Natural killer cell treated with Interleukin-12 subunit alpha and Interleukin-12 subunit beta and Interleukin-15 and Interleukin-18, amount 100 ng/mL, for 72 hours (primary cell): ENCODE measurements at regions not wholly inside any gene's neighbourhood (a gene's known extent, or its start where the extent isn't known, plus 50 kb on each side); places are given as distances from the start of the nearest gene placed in this dataset.

Source experiments
- ATAC-seq, 2 donors: fragments of 150-1000 bp; cut with Tn5 transposase in 1 of 2; sonication (Bioruptor Pico), chemical (Tn5 transposase) in 1 of 2; 2 replicates each; pipeline ENCODE4 v1.10.0; 2021
- DNase-seq: peaks from one replicate; pipeline ENCODE4 v3.0.0; 2022; ENCODE audit warnings: low spot score
- H3K27ac Mint-ChIP-seq, 2 donors: 1 replicate in 1 of 2; 2 replicates in 1 of 2; pipeline ENCODE4 v1.8.0; 2022; ENCODE audit warnings: mixed read lengths in 2 of 2, mild to moderate bottlenecking in 1 of 2, moderate library complexity in 1 of 2
- H3K27me3 Mint-ChIP-seq, 2 donors: 1 replicate in 1 of 2; 2 replicates in 1 of 2; pipeline ENCODE4 v1.8.0; 2022; ENCODE audit warnings: mixed read lengths in 2 of 2
- H3K36me3 Mint-ChIP-seq: one replicate; pipeline ENCODE4 v1.8.0; 2022; ENCODE audit warnings: mixed read lengths
- H3K4me1 Mint-ChIP-seq, 2 donors: 1 replicate in 1 of 2; 2 replicates in 1 of 2; pipeline ENCODE4 v1.8.0; 2022; ENCODE audit warnings: low read depth in 2 of 2, mixed read lengths in 2 of 2, mild to moderate bottlenecking in 1 of 2
- H3K4me3 Mint-ChIP-seq: one replicate; pipeline ENCODE4 v1.8.0; 2022; ENCODE audit warnings: mixed read lengths
- H3K9me3 Mint-ChIP-seq: 2 replicates; pipeline ENCODE4 v1.8.0; 2022; ENCODE audit warnings: mixed read lengths

DNA sequence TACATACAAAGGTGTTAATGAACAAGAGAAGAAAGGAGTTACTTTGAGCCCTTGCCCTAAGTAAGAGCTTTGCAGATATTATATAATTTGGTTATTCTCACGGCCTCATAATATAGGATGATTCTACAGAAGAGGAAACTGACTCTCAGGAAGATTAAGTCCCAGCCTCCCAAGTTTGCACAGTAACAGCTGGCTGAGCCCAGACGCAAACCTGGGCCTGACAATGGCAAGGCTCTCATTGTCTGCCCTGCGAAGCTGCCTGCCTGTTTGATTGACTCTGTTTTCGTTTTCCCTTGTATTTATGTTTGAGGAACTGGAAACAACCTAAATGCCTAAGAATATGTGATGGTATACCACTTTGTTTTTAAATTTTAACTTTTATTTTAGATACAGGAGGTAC, 76.2 kb upstream of the PGBD5 start:
- DNase-seq (no peak), ATAC-seq (no peak)
- peaks cover 11 to 19% of the 10 kb centered on the region in 2 donors for H3K27me3 Mint-ChIP-seq
- peaks cover 4 to 5% of the 10 kb centered on the region in 2 donors for H3K4me1 Mint-ChIP-seq
- no peak overlapping the region for H3K4me3 Mint-ChIP-seq
- H3K9me3 Mint-ChIP-seq: no peaks in the 10 kb centered on the region
- H3K36me3 Mint-ChIP-seq: no peaks in the 10 kb centered on the region
- H3K27ac Mint-ChIP-seq: no peak overlapping the region

DNA sequence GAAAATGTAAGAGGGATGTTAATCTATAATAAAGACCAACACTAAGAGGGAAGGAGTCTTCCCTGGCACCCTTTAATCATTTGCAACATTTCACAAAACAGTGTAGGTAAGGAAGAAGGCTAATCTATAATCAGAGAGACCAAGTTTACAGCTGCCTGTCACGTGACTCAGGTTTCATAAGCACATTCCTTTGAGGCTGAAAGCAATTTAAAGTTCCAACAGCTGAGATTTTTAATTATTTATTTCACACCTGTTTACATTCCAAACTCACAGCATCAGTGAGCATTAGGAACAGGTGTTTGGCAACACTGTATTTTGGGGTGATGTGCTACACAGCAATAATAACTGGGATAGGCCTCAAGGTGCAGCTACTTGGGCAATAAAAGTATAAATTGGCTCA, 75.7 kb upstream of the PGBD5 start:
- Mint-ChIP-seq H3K36me3 (no peaks in the 10 kb centered on the region), H3K4me3 (no peak overlapping the region), H3K9me3 (no peaks in the 10 kb centered on the region), H3K4me1 (peaks cover 0 to under 1% of the 10 kb centered on the region in 2 donors), H3K27me3 (peaks cover 9 to 14% of the 10 kb centered on the region in 2 donors), H3K27ac (no peak overlapping the region)
- no peak for DNase-seq
- ATAC-seq: no peak

DNA sequence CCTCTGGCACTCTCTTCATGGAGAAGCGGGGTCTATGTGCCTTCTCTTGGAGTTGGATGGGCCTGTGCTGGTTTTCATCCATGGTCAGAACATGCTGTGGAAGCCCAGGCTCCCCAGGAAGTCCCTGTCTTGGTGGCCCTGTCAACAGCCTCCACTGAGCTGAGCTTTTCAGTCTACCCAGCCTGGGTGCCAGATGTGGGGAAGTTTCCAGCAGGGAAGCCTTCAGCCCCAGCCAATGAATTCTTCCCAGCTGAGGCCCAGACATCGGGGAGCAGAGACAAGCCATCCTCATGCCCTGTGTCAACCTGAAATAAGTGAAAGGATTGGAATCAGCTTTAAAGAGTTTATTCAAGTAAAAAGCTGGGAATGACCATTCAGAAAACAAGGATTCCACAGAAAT, 75.1 kb upstream of the PGBD5 start:
- H3K9me3 Mint-ChIP-seq: no peaks in the 10 kb centered on the region
- ATAC-seq: no peak
- no peak for DNase-seq
- H3K36me3 Mint-ChIP-seq: no peaks in the 10 kb centered on the region
- H3K27ac Mint-ChIP-seq: no peak overlapping the region
- no peak overlapping the region for H3K4me3 Mint-ChIP-seq
- H3K4me1 Mint-ChIP-seq: no peaks in the 10 kb centered on the region
- H3K27me3 Mint-ChIP-seq: peaks cover 9 to 14% of the 10 kb centered on the region in 2 donors

DNA sequence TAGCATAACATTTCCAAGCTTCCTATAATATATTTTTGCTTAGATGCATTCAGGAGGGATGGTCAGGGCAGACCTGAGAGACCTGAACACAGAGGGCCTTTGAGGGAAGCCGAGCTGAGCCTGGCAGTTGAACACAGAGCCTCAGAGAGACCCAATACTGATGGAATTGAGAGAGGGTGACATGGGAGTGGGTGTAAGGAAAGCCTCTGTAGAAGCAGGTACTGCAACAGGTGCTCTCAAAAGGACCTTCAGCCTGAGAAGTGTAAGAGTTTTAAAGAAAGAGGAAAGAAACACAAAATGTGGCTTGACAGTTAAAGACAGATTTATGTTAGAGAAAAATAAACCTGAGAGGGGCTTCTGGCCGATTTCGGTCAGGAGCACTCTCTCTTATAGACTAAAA, 73.9 kb upstream of the PGBD5 start:
- DNase-seq (no peak), ATAC-seq (no peak)
- H3K27ac Mint-ChIP-seq: no peak overlapping the region
- H3K4me3 Mint-ChIP-seq: no peak overlapping the region
- H3K9me3 Mint-ChIP-seq: no peaks in the 10 kb centered on the region
- H3K4me1 Mint-ChIP-seq: no peaks in the 10 kb centered on the region
- H3K27me3 Mint-ChIP-seq: peaks cover 9 to 14% of the 10 kb centered on the region in 2 donors
- H3K36me3 Mint-ChIP-seq: no peaks in the 10 kb centered on the region

DNA sequence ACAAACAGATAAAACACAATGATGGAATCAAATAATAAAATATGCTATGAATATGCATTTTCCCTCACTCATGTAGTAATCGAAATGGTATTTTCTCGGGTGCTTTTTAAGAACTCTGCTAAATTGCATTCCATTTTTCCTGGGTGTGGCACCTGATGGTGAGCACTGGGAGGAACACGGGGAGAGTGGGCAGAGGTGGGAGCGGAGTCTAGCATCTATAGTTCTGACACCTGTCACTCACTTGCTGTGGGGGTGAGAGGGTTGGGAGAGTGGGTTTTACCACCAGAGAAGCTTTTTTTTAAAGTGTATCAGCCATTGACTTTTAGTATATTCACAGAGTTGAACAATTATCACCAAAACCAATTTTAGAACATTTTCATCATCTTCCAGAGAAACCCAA, 73.4 kb upstream of the PGBD5 start:
- Mint-ChIP-seq H3K36me3 (no peaks in the 10 kb centered on the region), H3K4me1 (no peaks in the 10 kb centered on the region), H3K27ac (no peak overlapping the region), H3K27me3 (peaks cover 14 to 18% of the 10 kb centered on the region in 2 donors), H3K4me3 (no peak overlapping the region), H3K9me3 (no peaks in the 10 kb centered on the region)
- ATAC-seq (no peak), DNase-seq (no peak)

DNA sequence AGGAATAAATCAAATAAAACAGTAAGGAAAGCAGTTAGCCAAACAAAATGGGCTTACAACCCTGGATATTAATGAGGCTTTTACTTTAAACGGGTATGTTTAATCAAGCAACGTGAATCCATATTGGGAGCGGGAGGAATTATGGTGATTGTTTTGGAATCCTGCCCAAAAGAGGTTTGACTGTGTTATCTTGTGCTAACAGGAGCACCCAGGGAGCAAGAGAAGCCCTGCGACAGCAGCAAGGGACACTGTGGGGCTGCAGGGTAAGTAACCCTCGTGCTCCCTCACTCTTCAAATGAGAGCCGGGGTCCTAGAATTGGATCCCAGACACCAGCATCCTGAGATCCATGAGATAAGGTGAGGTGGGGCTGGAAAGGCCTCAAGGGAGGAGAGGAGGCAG, 72.6 kb upstream of the PGBD5 start:
- H3K4me3 Mint-ChIP-seq: no peak overlapping the region
- H3K27me3 Mint-ChIP-seq: peaks cover 18 to 21% of the 10 kb centered on the region in 2 donors
- H3K36me3 Mint-ChIP-seq: no peaks in the 10 kb centered on the region
- no peaks in the 10 kb centered on the region for H3K4me1 Mint-ChIP-seq
- no peak overlapping the region for H3K27ac Mint-ChIP-seq
- H3K9me3 Mint-ChIP-seq: no peaks in the 10 kb centered on the region
- ATAC-seq: no peak
- no peak for DNase-seq

DNA sequence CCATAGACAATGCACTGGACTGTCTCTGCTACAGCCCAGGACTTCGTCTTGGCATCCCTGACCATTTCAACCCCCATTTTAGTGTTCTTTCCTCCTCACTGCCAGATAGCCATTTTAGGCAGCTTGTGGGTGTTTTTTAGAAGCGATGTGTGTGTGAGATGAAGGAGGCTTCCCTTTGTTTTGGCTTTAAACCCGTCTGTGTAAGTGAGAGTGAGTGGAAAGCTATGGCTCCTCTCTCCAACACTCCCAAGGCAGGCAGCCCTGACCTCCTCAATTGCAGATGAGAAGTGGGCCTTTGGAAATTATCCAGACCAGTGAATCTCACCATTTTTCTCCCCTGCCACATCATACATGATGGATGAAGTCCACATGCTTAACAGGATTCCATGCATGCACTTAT, 70.3 kb upstream of the PGBD5 start:
- H3K4me3 Mint-ChIP-seq: no peak overlapping the region
- H3K27ac Mint-ChIP-seq: peak overlapping the region in 1 of 2 donors; percentile 19

DNA sequence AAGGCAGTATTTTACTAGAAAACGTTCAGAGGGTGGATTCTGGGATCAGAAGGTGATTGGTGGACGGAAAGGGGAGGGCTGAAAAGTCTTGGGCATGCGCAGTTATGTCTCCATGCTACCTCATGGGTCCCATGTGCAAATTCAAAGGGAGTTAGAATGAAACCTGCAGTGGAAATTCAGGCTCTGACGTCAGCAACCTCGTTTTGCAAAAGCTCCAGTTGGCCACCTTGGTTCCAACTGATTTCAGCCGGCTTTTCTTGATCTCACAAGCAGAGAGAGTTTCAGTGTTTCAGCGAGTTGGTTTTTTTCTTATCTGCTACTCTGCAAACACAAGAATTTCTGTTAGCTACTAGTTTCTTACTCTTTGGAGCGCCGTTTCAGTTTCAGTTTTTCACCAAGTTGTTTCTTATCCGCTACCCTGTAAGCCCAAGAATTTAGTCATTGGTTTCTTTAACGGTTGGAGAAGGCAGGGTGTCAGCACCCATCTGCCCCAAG, 69.8 kb upstream of the PGBD5 start:
- H3K4me3 Mint-ChIP-seq: peak overlapping the region; percentile 35
- no peaks in the 10 kb centered on the region for H3K4me1 Mint-ChIP-seq
- H3K27ac Mint-ChIP-seq: peak overlapping the region in 1 of 2 donors; percentile 19
- DNase-seq (no peak), ATAC-seq (no peak)
- peaks cover 3% of the 10 kb centered on the region for H3K9me3 Mint-ChIP-seq
- no peaks in the 10 kb centered on the region for H3K36me3 Mint-ChIP-seq
- peaks cover 27 to 34% of the 10 kb centered on the region in 2 donors for H3K27me3 Mint-ChIP-seq

More for the DNA sequence above, 70.3 kb upstream of the PGBD5 start:
- H3K9me3 Mint-ChIP-seq: peaks cover 1% of the 10 kb centered on the region
- no peak for ATAC-seq
- peaks cover 26 to 34% of the 10 kb centered on the region in 2 donors for H3K27me3 Mint-ChIP-seq
- no peak for DNase-seq
- no peaks in the 10 kb centered on the region for H3K4me1 Mint-ChIP-seq
- H3K36me3 Mint-ChIP-seq: no peaks in the 10 kb centered on the region

DNA sequence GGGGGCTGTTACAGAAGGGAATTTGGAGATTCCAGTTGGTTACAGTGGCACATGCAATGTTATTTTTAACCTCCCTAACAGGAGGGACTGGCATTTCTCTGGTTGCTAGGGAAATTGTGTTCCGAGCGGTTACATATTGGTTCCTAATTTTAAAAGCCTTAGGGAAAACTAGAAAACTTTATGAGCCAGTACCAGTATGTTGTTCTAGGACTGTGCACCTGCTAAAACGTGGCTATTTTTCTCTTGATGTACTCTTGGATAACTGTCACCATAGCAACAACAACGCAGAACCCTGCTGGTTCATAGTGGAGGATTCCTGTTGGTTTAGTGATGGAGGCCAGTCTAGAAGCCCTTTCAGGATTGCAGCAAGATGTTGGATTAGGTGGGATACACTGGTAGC, 68.9 kb upstream of the PGBD5 start:
- DNase-seq (no peak), ATAC-seq (no peak)
- Mint-ChIP-seq H3K4me3 (no peak overlapping the region), H3K27me3 (peaks cover 30 to 39% of the 10 kb centered on the region in 2 donors), H3K9me3 (peaks cover 3% of the 10 kb centered on the region), H3K36me3 (no peaks in the 10 kb centered on the region), H3K27ac (no peak overlapping the region), H3K4me1 (no peaks in the 10 kb centered on the region)

DNA sequence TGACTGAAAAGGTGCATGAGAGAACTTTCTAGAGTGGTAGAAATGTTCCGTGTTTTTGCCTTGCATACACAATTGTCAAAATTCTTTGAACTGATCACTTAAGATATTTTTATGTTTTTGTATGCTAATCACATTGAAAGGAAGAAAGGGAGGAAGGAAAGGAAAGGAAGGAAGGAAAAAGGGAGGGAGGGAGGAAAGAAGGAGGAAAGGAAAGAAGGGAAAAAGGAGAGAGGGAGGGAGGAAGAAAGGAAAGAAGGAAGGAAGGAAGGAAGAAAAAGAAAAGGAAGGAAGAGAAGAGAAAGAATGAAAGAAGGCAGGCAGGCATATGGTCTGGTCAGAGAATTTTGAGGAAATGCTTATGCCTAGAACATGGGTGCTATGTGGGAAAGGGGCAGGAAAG, 68.4 kb upstream of the PGBD5 start:
- ATAC-seq: no peak
- peaks cover 31 to 44% of the 10 kb centered on the region in 2 donors for H3K27me3 Mint-ChIP-seq
- H3K4me3 Mint-ChIP-seq: no peak overlapping the region
- DNase-seq: no peak
- H3K36me3 Mint-ChIP-seq: no peaks in the 10 kb centered on the region
- H3K9me3 Mint-ChIP-seq: peaks cover 3% of the 10 kb centered on the region
- no peak overlapping the region for H3K27ac Mint-ChIP-seq
- no peaks in the 10 kb centered on the region for H3K4me1 Mint-ChIP-seq

DNA sequence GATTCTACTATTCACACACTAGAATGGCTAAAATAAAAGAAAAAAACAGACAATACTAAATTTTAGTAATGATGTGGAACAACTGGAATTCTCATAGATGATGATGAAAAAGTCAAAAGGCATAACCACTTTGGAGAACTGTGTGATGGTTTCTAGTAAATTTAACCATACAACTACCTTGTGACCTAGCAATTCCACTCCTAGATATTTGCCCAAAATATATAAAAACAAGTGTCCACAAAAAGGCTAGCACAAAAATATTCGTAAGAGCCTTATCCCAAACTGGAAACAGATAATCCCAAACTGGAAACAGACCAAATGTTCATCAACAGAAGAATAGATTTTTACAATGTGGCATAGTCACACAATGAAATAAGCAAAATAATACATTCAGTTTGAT, 67.9 kb upstream of the PGBD5 start:
- H3K27ac Mint-ChIP-seq: no peak overlapping the region
- H3K9me3 Mint-ChIP-seq: peaks cover 3% of the 10 kb centered on the region
- peaks cover 31 to 47% of the 10 kb centered on the region in 2 donors for H3K27me3 Mint-ChIP-seq
- no peaks in the 10 kb centered on the region for H3K4me1 Mint-ChIP-seq
- H3K4me3 Mint-ChIP-seq: no peak overlapping the region
- ATAC-seq: no peak
- no peaks in the 10 kb centered on the region for H3K36me3 Mint-ChIP-seq
- no peak for DNase-seq

DNA sequence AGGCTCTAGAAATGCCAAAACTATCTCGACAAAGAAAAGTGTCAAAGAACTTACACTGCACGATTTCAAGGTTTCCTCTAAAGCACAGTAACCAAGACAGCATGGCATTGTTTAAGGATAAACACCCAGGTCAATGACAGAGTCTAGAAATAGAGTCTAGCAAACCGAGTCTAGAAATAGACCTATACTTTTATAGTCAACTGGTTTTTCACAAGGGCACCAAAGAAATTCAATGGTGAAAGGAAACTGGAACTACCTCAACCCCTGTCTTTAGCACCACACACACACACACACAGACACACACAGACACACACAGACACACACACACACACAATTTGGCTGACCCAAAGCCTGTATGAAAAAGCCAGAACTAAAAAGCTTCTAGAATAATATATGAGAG, 67.1 kb upstream of the PGBD5 start:
- no peaks in the 10 kb centered on the region for H3K4me1 Mint-ChIP-seq
- H3K27ac Mint-ChIP-seq: no peak overlapping the region
- DNase-seq (no peak), ATAC-seq (no peak)
- no peaks in the 10 kb centered on the region for H3K36me3 Mint-ChIP-seq
- peaks cover 24 to 42% of the 10 kb centered on the region in 2 donors for H3K27me3 Mint-ChIP-seq
- H3K9me3 Mint-ChIP-seq: peaks cover 3% of the 10 kb centered on the region
- no peak overlapping the region for H3K4me3 Mint-ChIP-seq

DNA sequence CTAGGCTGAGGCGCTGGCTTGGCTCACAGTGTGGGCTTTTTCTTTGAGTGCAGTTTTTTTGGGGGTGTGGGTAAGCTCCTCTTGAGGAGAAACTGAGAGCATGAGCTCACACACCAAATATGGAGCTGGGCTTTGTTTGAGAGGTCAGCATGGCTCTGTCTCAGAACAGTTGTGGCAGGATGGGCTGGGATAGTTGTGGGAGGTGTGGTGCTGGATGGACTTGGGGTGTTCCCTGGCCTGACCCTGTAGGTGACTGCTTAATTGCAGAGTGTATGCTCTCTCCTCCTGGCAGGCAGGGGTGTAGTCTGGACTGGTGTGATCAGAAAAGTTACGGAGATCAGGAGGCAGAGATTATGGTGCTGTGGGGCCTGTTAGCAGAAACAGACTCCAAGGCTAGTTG, 64.3 kb upstream of the PGBD5 start:
- Mint-ChIP-seq H3K27ac (no peak overlapping the region), H3K27me3 (peaks cover 29 to 53% of the 10 kb centered on the region in 2 donors), H3K9me3 (peaks cover 3% of the 10 kb centered on the region), H3K4me3 (no peak overlapping the region), H3K4me1 (no peaks in the 10 kb centered on the region), H3K36me3 (no peaks in the 10 kb centered on the region)
- ATAC-seq: no peak
- no peak for DNase-seq

DNA sequence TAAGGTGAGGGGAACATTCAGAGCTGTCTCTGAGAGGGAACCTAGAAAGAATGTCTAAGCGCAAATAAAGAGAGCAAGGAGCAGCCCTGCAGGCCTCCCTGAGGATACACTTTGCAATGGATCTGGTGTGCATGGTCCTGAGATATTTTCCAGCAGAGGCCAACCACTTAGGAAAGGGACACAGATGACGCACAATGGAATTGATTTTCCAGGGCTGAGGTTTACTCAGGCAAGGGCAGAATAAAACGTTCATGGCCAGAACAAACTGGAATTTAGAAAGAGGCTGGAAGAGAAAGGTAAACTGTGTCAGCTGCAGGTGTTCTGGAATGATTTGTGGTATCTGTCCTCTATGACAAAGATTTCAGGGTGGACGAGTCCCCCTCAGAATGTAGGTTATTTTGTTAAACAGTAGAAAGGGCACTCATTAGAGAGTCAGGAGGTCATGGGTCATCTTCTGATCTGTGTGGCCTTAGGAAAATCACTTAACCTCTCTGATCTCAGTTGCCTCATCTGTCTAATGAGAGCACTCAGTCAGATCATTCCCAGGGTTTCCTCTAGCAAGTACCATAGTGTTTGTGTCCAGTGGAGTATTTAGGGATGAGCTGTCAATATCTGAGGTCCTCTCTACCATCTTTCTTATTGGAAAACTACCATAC, 61.8 kb upstream of the PGBD5 start:
- ATAC-seq: no peak
- H3K27ac Mint-ChIP-seq: no peak overlapping the region
- DNase-seq: no peak
- no peak overlapping the region for H3K4me3 Mint-ChIP-seq
- H3K27me3 Mint-ChIP-seq: peaks cover 23 to 35% of the 10 kb centered on the region in 2 donors
- peaks cover 3% of the 10 kb centered on the region for H3K9me3 Mint-ChIP-seq
- H3K4me1 Mint-ChIP-seq: no peaks in the 10 kb centered on the region
- H3K36me3 Mint-ChIP-seq: no peaks in the 10 kb centered on the region

DNA sequence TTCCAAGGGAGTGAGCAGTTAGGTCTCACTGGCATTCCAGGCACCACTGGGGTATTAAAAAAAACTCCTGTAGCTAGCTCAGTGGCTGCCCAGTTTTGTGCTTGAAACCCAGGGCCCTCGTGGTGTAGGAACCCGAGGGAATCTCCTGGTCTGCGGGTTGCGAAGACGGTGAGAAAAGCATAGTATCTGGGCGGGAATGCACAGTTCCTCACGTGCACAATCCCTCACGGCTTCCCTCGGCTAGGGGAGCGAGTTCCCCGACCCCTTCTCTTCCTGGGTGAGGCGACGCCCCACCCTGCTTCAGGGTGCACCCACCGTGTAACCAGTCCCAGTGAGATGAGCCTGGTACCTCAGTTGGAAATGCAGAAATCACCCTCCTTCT, 50.5 kb upstream of the PGBD5 start:
- Mint-ChIP-seq H3K4me3 (no peak overlapping the region), H3K9me3 (peaks cover 3% of the 10 kb centered on the region), H3K36me3 (peaks cover 4% of the 10 kb centered on the region), H3K27ac (no peak overlapping the region), H3K4me1 (no peaks in the 10 kb centered on the region), H3K27me3 (peaks cover 34 to 54% of the 10 kb centered on the region in 2 donors)
- ATAC-seq (no peak), DNase-seq (no peak)
